Peyer's patch (tissue), 4 donors: ENCODE measurements at regions not wholly inside any gene's neighbourhood (a gene's known extent, or its start where the extent isn't known, plus 50 kb on each side); places are given as distances from the start of the nearest gene placed in this dataset.

Experiments used
- POLR2A ChIP-seq, 2 donors: fragments of 450-650 bp; IDR thresholded peaks; one replicate each; pipeline ENCODE4 v1.5.1; 2017; ENCODE audit warnings: antibody characterized with exemption in 2 of 2, mild to moderate bottlenecking in 2 of 2, moderate library complexity in 2 of 2
- TF ChIP-seq, protein P1 (sequence below), 6 experiments: fragments of 450-650 bp in 4 of 6; fragments of 200-600 bp in 2 of 6; sonication (generic) in 1 of 6; IDR thresholded peaks; one replicate each; pipeline ENCODE4 v1.5.1; 2017 to 2019; ENCODE audit warnings: antibody characterized with exemption in 6 of 6, mild to moderate bottlenecking in 3 of 6, moderate library complexity in 1 of 6

DNA sequence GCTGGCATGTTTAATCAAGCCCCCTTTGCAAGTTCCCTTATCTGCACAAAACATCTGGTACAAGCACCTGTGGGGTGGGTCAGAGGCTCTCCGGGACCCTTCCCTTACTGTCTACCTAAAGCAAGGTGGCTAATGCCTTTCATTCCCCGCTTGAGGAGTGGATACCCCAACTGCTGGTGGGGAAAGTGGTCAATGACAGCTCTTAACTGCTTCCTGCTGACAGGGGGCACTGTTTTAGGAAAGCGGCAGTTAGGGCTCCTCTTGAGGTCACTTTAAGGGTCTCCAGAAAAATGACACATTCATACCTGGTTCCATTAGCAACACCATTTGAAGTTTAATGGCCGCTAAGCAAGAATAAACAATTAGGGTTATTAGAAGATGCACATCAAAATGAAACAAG, 761.8 kb upstream of the PHF14 start:
- no peak for TF ChIP-seq POLR2A (IDR thresholded peaks at IDR 0.05)
- TF ChIP-seq, protein P1, sequence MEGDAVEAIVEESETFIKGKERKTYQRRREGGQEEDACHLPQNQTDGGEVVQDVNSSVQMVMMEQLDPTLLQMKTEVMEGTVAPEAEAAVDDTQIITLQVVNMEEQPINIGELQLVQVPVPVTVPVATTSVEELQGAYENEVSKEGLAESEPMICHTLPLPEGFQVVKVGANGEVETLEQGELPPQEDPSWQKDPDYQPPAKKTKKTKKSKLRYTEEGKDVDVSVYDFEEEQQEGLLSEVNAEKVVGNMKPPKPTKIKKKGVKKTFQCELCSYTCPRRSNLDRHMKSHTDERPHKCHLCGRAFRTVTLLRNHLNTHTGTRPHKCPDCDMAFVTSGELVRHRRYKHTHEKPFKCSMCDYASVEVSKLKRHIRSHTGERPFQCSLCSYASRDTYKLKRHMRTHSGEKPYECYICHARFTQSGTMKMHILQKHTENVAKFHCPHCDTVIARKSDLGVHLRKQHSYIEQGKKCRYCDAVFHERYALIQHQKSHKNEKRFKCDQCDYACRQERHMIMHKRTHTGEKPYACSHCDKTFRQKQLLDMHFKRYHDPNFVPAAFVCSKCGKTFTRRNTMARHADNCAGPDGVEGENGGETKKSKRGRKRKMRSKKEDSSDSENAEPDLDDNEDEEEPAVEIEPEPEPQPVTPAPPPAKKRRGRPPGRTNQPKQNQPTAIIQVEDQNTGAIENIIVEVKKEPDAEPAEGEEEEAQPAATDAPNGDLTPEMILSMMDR (IDR thresholded peaks at IDR 0.05), result no peak
